Hematopoietic multipotent progenitor cell treated with erythropoietin and hydrocortisone succinate and interleukin-3 and kit ligand, for 6 days (in vitro differentiated cells): ENCODE measurements at regions not wholly inside any gene's neighbourhood (a gene's known extent, or its start where the extent isn't known, plus 50 kb on each side); places are given as distances from the start of the nearest gene placed in this dataset.

Experiments used
- DNase-seq: peaks from one replicate; pipeline ENCODE4 v3.0.0-alpha.2; 2015

- DNase-seq = no peak
Observed at GRCh38 chr4:182062458-182062857, 180.7 kb upstream of the TENM3 start.

- DNase-seq = no peak
Observed at GRCh38 chr4:182062936-182063335, 180.3 kb upstream of the TENM3 start.

- no peak for DNase-seq
Observed at GRCh38 chr4:182063651-182064050, 179.6 kb upstream of the TENM3 start.

- no peak for DNase-seq
Observed at GRCh38 chr4:182065255-182065654, 177.9 kb upstream of the TENM3 start.

- DNase-seq = no peak
Observed at GRCh38 chr4:182066037-182066436, 177.2 kb upstream of the TENM3 start.

- no peak for DNase-seq
Observed at GRCh38 chr4:182067828-182068227, 175.4 kb upstream of the TENM3 start.

GRCh38 chr4:182068920-182069319 lies 174.3 kb upstream of the TENM3 start:
- no peak for DNase-seq

- no peak for DNase-seq
Observed at GRCh38 chr4:182073278-182073677, 169.9 kb upstream of the TENM3 start.

- no peak for DNase-seq
Observed at GRCh38 chr4:182074139-182074538, 169.1 kb upstream of the TENM3 start.

- no peak for DNase-seq
Observed at GRCh38 chr4:182074810-182075209, 168.4 kb upstream of the TENM3 start.

GRCh38 chr4:182082910-182083309 lies 160.3 kb upstream of the TENM3 start:
- DNase-seq = no peak

GRCh38 chr4:182083671-182084410 lies 159.4 kb upstream of the TENM3 start:
- no peak for DNase-seq

GRCh38 chr4:182085051-182085480 lies 158.1 kb upstream of the TENM3 start:
- DNase-seq = no peak

- no peak for DNase-seq
Observed at GRCh38 chr4:182089326-182089725, 153.9 kb upstream of the TENM3 start.

GRCh38 chr4:182090186-182090585 lies 153.0 kb upstream of the TENM3 start:
- no peak for DNase-seq

GRCh38 chr4:182091128-182091527 lies 152.1 kb upstream of the TENM3 start:
- DNase-seq = no peak

- DNase-seq = no peak
Observed at GRCh38 chr4:182093431-182093831, 149.8 kb upstream of the TENM3 start.

GRCh38 chr4:182093935-182094334 lies 149.3 kb upstream of the TENM3 start:
- DNase-seq = no peak

- DNase-seq = no peak
Observed at GRCh38 chr4:182101618-182102017, 141.6 kb upstream of the TENM3 start.

- DNase-seq = no peak
Observed at GRCh38 chr4:182102576-182102975, 140.6 kb upstream of the TENM3 start.

GRCh38 chr4:182103614-182104319 lies 139.4 kb upstream of the TENM3 start:
- no peak for DNase-seq

- no peak for DNase-seq
Observed at GRCh38 chr4:182105416-182105815, 137.8 kb upstream of the TENM3 start.

- no peak for DNase-seq
Observed at GRCh38 chr4:182107931-182108330, 135.3 kb upstream of the TENM3 start.

- no peak for DNase-seq
Observed at GRCh38 chr4:182111586-182111985, 131.6 kb upstream of the TENM3 start.

GRCh38 chr4:182113779-182114178 lies 129.4 kb upstream of the TENM3 start:
- no peak for DNase-seq
